ENCODE measurements at regions not wholly inside any gene's neighbourhood (a gene's known extent, or its start where the extent isn't known, plus 50 kb on each side); places are given as distances from the start of the nearest gene placed in this dataset.

DNA sequence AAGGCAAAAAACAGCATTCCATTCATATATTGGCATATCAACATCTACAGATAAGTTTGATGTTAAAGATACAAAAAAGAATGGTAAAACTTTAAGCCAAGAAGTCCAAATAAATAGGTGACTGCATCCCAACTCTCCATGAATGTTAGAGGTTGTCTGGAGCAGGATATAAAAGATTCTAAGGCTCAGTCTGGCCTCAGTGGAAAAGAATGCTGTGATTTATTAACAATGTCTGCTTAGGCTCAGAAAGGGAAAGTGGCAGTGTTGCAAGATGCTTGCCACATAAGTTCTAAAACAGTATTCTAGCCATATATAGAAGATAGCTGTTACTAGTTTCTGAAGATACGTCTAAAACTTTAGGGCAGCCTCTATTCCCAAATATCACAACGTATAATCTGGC is 179.8 kb upstream of the NBEA start:
- no peak overlapping the region for H3K9ac ChIP-seq
- no peaks in the 10 kb centered on the region for H3K27me3 ChIP-seq
- no peaks in the 10 kb centered on the region for H3K4me1 ChIP-seq
- H3K4me3 ChIP-seq = no peak overlapping the region
- H3K27ac ChIP-seq = no peak overlapping the region
- peaks cover 0 to 17% (median 7%) of the 10 kb centered on the region in 11 experiments; a peak in 9 of 22 replicates for H3K9me3 ChIP-seq (replicated peaks in 1 of 11)
- no peak for TF ChIP-seq Cebpa-rat (IDR thresholded peaks at IDR 0.05)
- no peaks in the 10 kb centered on the region for H4K20me1 ChIP-seq
- H3K36me3 ChIP-seq = no peaks in the 10 kb centered on the region
- H3K4me2 ChIP-seq = no peak overlapping the region

DNA sequence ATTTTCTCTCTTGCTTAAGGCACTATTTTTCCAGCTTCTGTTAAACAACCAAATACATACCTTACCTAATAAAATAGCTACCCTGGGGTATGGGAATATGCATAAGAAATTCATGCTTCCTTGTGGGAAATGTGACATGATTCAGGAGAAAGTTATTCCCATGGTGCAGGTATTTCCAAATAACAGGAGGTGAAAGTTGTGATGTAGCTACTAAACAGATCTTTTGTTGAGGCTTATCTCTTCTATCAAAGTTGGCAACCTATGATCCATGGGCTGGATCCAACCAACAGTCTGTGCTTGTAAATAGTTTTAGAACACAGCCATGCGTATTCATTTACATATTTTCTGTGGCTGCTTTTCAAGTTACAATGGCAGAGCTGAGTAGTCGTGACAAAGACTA is 177.8 kb upstream of the NBEA start:
- no peaks in the 10 kb centered on the region for H4K20me1 ChIP-seq
- H3K27me3 ChIP-seq = no peaks in the 10 kb centered on the region
- peaks cover 0 to 8% (median 0%) of the 10 kb centered on the region in 11 experiments; a peak in 4 of 22 replicates for H3K9me3 ChIP-seq (replicated peaks in 1 of 11)
- H3K4me1 ChIP-seq = no peaks in the 10 kb centered on the region
- no peak overlapping the region for H3K4me2 ChIP-seq
- H3K4me3 ChIP-seq = no peak overlapping the region
- H3K27ac ChIP-seq = no peak overlapping the region
- no peaks in the 10 kb centered on the region for H3K36me3 ChIP-seq
- TF ChIP-seq Cebpa-rat (IDR thresholded peaks at IDR 0.05) = no peak
- no peak overlapping the region for H3K9ac ChIP-seq

- Histone ChIP-seq H3K9me3 (replicated peaks in 1 of 11) (peaks cover 0 to 8% (median 0%) of the 10 kb centered on the region in 11 experiments; a peak in 4 of 22 replicates), H3K4me1 (no peaks in the 10 kb centered on the region), H3K4me3 (no peak overlapping the region), H3K27me3 (no peaks in the 10 kb centered on the region), H3K36me3 (no peaks in the 10 kb centered on the region), H3K27ac (no peak overlapping the region), H3K9ac (no peak overlapping the region), H4K20me1 (no peaks in the 10 kb centered on the region), H3K4me2 (no peak overlapping the region)
- no peak for TF ChIP-seq Cebpa-rat (IDR thresholded peaks at IDR 0.05)
Observed at GRCh38 chr13:34765446-34766180, 176.5 kb upstream of the NBEA start.

DNA sequence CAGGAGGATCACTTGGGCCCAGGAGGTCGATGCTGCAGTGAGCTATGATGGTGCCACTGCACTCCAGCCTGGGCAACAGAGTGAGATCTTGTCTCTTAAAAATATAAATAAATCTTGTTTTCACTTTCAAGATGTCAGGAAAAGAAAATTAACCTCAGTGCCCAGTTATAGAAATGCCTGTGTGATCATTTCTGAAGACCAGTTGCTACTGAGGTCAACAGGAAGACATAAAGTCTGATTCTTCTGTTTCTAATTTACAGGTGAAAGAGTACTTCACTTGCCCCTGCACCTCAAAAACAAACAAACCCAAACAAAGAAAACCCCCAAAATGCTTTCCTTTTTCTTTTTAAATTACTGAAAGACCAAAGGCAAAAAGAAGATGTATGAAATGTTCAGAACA is 174.3 kb upstream of the NBEA start:
- H3K4me3 ChIP-seq = no peak overlapping the region

GRCh38 chr13:34772206-34772605 is 169.9 kb upstream of the NBEA start:
- Histone ChIP-seq H3K4me3 (no peak overlapping the region), H4K20me1 (no peaks in the 10 kb centered on the region), H3K36me3 (no peaks in the 10 kb centered on the region), H3K9me3 (replicated peaks in 1 of 11) (no peaks in the 10 kb centered on the region), H3K27me3 (no peaks in the 10 kb centered on the region), H3K9ac (no peak overlapping the region), H3K27ac (no peak overlapping the region), H3K4me1 (no peaks in the 10 kb centered on the region), H3K4me2 (no peak overlapping the region)
- TF ChIP-seq Cebpa-rat (IDR thresholded peaks at IDR 0.05) = no peak

More for the DNA sequence above, 174.3 kb upstream of the NBEA start:
- no peak overlapping the region for H3K27ac ChIP-seq
- no peaks in the 10 kb centered on the region for H3K4me1 ChIP-seq
- H4K20me1 ChIP-seq = no peaks in the 10 kb centered on the region
- TF ChIP-seq Cebpa-rat (IDR thresholded peaks at IDR 0.05) = no peak
- H3K36me3 ChIP-seq = no peaks in the 10 kb centered on the region
- H3K27me3 ChIP-seq = no peaks in the 10 kb centered on the region
- H3K4me2 ChIP-seq = no peak overlapping the region
- H3K9me3 ChIP-seq (replicated peaks in 1 of 11) = peaks cover 0 to 8% (median 0%) of the 10 kb centered on the region in 11 experiments; a peak in 4 of 22 replicates
- no peak overlapping the region for H3K9ac ChIP-seq

- Histone ChIP-seq H4K20me1 (no peaks in the 10 kb centered on the region), H3K4me3 (no peak overlapping the region), H3K4me1 (no peaks in the 10 kb centered on the region), H3K27ac (no peak overlapping the region), H3K9ac (no peak overlapping the region), H3K27me3 (no peaks in the 10 kb centered on the region), H3K36me3 (no peaks in the 10 kb centered on the region), H3K9me3 (replicated peaks in 1 of 11) (no peaks in the 10 kb centered on the region), H3K4me2 (no peak overlapping the region)
- TF ChIP-seq Cebpa-rat (IDR thresholded peaks at IDR 0.05) = no peak
Observed at GRCh38 chr13:34772881-34773280, 169.2 kb upstream of the NBEA start.

GRCh38 chr13:34776390-34776981 is 165.6 kb upstream of the NBEA start:
- H3K4me1 ChIP-seq = no peaks in the 10 kb centered on the region
- H3K4me2 ChIP-seq = no peak overlapping the region
- no peaks in the 10 kb centered on the region for H3K36me3 ChIP-seq
- no peak for TF ChIP-seq Cebpa-rat (IDR thresholded peaks at IDR 0.05)
- no peak overlapping the region for H3K27ac ChIP-seq
- no peaks in the 10 kb centered on the region for H3K9me3 ChIP-seq (replicated peaks in 1 of 11)
- no peak overlapping the region for H3K9ac ChIP-seq
- no peaks in the 10 kb centered on the region for H4K20me1 ChIP-seq
- H3K4me3 ChIP-seq = no peak overlapping the region
- no peaks in the 10 kb centered on the region for H3K27me3 ChIP-seq

- Histone ChIP-seq H3K27me3 (no peaks in the 10 kb centered on the region), H3K9ac (no peak overlapping the region), H3K4me2 (no peak overlapping the region), H3K9me3 (replicated peaks in 1 of 11) (peaks cover 0 to 5% (median 2%) of the 10 kb centered on the region in 11 experiments; a peak in 11 of 22 replicates), H3K4me1 (no peaks in the 10 kb centered on the region), H3K36me3 (no peaks in the 10 kb centered on the region), H4K20me1 (no peaks in the 10 kb centered on the region), H3K27ac (no peak overlapping the region), H3K4me3 (no peak overlapping the region)
- TF ChIP-seq Cebpa-rat (IDR thresholded peaks at IDR 0.05) = no peak
Observed at GRCh38 chr13:34777089-34777913, 164.8 kb upstream of the NBEA start.

GRCh38 chr13:34777914-34778303 is 164.2 kb upstream of the NBEA start:
- Histone ChIP-seq H3K27me3 (no peaks in the 10 kb centered on the region), H3K27ac (no peak overlapping the region), H3K9ac (no peak overlapping the region), H3K36me3 (no peaks in the 10 kb centered on the region), H3K4me3 (no peak overlapping the region), H4K20me1 (no peaks in the 10 kb centered on the region), H3K4me1 (no peaks in the 10 kb centered on the region), H3K4me2 (no peak overlapping the region), H3K9me3 (replicated peaks in 1 of 11) (peaks cover 4 to 11% (median 8%) of the 10 kb centered on the region in 11 experiments)
- no peak for TF ChIP-seq Cebpa-rat (IDR thresholded peaks at IDR 0.05)
